C1 segment of cervical spinal cord (tissue), 14 donors: ENCODE measurements at regions not wholly inside any gene's neighbourhood (a gene's known extent, or its start where the extent isn't known, plus 50 kb on each side); places are given as distances from the start of the nearest gene placed in this dataset.
"Not testable (repeated sequence)": the region's sequence is repeated elsewhere in the genome, so short reads cannot be mapped to it uniquely, and the experiment has no call there.

Experiments used
- DNase-seq, 14 donors: peaks; one replicate each; lab custom pipeline; 2025; lab: John Stamatoyannopoulos, UW

DNA sequence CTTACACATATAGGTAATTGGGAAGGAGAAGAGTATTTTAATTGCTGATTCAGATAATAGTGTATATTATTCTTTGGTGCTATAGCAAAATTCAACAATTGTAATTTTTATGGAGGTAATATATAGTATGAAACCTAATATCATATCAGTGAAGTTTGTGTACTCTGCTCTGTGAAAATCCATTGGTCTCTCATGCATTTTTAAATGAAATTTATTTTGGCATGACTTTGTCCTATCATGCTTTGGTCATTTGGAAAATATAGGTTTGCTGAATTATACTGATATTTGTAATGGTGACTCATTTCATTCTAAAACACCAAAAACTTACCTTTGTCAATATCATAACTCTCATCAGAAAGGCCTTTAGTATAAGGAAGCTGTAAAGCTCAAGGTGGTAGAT lies 962.0 kb upstream of the NOVA1 start:
- no peak for DNase-seq

DNA sequence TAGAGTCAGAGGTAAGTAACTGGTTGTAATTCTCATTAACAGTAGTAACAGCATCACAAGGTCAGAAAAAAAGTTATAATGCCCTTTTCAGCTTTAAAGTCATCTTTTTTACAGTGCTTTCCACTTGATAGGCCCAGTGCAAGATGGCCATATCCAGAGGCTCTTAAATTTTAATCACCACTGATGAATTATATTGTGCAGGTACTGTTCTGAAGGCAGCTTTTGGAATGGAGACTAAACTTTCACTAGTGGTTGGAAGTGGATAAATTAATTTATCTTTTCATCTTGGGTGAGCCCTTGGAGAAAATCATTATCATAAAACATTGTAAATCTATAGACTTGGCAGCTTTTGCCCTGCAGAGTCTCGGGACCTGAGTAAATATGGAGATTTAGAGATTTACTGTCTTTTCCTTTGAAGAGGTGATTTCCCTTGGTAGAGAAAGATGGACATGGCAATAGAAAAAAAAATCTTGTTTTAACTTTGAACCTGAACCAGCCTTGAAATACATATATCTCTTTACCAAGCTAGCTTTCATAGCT lies 969.1 kb upstream of the NOVA1 start:
- no peak for DNase-seq

DNA sequence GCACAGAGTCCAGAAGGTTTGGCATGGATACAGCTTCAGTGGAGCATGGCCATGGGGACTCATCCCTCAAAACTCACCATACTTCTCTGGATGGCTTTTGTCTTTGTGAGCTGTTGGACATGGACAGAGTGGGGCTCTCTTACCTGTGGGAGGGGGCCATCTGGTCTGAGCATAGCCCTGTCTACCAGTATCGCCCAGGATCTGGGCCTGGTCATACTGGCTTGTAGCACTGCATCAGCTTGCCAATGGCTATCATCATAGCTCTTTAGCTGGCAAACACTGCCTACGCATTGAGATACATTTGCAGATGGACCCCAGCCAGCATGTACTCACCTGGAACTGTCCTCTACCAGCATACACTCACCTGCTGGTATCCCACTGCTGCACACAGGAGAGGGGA lies 975.2 kb upstream of the NOVA1 start:
- DNase-seq: no peak

- no peak for DNase-seq
Observed at GRCh38 chr14:27587103-27587502, 989.3 kb upstream of the NOVA1 start.

- DNase-seq: no peak
Observed at GRCh38 chr14:27605282-27605681, 1007.4 kb upstream of the NOVA1 start.

GRCh38 chr14:27608377-27608776 lies 1010.5 kb upstream of the NOVA1 start:
- no peak for DNase-seq

- DNase-seq: no peak
Observed at GRCh38 chr14:27612121-27612520, 1014.3 kb upstream of the NOVA1 start.

- no peak for DNase-seq
Observed at GRCh38 chr14:27613102-27613501, 1015.3 kb upstream of the NOVA1 start.

GRCh38 chr14:27623782-27624181 lies 1025.9 kb upstream of the NOVA1 start:
- DNase-seq: no peak

DNA sequence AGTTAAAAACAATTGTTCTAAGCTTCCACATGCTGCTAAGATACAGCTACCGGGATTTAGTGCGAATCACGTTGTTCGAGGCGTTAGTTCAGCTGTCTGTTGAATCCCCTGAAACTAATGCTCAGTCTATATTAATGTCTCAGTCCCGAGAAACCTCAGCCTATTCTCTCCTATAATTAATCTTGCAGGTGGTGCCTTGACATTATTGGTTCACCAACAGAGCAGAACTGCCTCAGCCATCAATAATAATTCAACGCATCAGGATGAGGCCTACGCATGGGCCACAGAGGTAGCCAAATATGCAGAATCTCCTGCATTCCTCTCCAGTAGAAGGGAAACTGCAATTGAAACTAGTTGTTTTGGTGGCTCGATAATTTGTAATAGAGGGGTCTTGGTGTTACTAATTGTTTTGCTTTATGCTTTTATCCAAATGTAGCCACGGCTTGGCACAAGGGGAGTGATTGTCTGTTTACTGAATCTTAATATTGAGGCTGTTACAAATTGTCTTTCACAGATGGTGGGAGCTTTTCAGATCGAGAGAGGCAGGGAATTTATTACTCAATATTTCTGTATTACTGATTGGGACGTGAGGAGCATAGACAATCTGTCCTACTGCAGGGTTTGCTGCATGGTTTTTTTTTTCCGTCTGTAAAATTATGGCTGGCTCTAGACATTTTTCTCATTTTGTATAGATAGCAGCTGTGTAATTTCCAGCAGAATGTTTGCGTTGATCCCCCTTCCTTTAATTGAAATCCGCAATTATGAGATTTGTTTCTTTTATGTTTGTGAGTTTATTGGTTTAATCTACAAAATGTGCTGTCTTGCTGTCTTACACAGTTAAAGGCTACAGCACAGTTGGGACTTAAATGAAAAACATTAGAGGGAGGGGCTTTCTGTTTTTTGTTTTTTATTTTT lies 1036.5 kb upstream of the NOVA1 start:
- no peak for DNase-seq

DNA sequence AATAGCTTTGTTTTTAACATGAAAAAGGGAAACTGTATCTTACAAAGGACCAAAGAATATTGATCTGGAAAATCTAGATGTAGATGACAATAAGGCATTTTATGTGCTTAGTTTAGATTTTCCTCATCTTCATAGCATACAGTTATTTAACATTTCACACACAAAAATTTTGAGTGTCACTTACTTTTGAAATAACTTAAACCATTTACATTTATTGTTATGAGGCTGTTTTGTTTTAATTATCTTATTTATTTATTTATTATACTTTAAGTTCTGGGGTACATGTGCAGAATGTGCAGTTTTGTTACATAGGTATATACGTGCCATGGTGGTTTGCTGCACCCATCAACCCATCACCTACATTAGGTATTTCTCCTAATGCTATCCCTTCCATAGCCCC lies 1042.9 kb upstream of the NOVA1 start:
- DNase-seq: not testable (repeated sequence)

DNA sequence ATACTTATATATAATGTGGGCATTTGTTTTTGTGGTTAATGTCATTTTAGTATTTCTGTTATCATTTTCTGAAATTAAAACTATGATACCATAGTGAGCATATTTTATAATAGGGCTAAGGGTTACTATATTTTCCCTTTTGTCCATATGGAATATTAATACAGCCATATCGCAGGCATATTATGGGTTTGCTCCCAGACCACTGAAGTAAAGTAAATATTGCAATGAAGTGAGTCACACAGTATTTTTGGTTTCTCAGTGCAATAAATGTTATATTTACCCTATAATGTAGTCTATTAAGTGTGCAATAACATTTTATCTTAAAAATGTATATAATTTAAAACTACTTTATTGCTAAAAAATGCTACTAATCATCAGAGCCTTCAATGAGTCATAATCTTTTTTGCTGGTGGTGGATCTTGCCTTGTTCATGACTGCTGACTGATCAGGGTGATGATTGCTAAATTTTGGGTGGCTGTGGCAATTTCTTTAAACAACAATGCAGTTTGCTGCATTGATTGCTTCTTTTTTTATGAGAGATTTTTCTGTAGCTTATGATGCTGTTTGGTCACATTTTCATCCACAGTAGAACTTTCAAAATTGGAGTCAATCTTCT lies 1044.5 kb upstream of the NOVA1 start:
- DNase-seq: no peak

DNA sequence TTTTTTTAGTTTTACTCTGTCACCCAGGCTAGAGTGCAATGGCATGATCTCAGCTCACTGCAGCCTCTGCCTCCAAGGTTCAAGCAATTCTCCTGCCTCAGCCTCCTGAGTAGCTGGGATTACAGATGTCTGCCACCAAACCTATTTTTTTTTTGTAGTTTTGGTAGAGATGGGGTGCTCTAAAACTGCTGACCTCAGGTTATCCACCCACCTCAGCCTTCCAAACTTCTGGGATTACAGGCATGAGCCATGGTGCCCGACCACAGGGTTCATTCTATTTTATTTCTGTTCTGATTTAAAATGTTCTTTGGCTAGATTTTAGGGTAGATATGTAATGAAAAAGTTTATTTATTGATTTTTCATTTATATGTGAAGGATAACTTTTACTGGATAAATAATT lies 1062.8 kb upstream of the NOVA1 start:
- no peak for DNase-seq

DNA sequence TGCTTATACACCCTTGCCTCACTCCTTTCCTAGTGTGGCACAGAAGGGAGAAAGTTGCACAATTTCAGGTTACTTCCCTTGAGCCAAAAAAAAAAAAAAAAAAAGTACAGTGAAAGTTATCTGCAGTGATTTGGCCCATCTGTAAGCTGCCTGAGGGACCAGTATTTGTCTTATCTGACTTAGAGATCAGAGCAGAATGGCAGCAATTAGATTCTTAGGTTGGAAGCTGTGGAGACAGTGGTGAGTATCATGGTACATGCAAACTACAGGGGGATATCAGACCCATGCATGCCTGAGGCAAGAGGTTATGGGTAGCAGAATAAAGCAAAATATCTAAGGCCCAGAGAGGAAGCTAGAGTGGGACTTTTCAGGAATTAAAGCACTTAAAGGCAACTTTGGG lies 1070.7 kb upstream of the NOVA1 start:
- no peak for DNase-seq

DNA sequence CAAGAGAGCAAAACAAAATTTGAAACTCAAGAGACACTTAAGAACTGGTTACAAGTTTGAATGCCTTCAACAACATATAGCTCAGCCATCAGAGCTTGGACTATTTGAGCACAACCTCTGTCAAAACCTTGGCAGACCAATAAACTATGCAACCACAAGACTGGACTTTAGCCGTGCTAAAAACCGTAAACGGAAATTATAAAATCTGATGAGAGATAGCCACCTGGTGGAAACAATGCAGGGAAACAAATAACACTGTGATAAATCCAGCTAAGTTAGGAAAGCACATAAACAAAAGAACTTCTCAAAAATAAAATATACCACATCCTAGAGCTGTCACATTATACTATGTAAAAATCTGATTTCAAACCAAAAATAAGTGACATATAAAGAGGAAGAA lies 1074.2 kb upstream of the NOVA1 start:
- DNase-seq: no peak

DNA sequence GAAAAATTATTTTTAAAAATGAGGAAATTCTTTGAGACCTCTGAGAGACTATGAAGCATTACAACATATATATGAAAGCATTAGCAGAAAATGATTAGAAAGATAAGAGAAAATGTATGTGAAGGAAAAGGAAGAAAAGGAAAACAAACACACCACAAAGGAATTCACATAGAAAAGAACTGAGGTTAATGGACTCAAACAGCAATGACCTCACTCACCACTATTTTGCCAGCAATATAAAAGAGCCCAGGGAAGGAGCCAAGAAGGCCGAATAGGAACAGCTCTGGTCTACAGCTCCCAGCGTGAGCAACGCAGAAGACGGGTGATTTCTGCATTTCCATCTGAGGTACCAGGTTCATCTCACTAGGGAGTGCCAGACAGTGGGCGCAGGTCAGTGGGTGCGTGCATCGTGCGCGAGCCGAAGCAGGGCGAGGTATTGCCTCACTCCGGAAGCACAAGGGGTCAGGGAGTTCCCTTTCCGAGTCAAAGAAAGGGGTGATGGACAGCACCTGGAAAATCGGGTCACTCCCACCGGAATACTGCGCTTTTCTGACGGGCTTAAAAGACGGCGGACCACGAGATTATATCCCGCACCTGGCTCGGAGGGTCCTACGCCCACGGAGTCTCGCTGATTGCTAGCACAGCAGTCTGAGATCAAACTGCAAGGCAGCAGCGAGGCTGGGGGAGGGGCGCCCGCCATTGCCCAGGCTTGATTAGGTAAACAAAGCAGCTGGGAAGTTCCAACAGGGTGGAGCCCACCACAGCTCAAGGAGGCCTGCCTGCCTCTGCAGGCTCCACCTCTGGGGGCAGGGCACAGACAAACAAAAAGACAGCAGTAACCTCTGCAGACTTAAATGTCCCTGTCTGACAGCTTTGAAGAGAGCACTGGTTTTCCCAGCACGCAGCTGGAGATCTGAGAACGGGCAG lies 1075.2 kb upstream of the NOVA1 start:
- not testable (repeated sequence) for DNase-seq

- DNase-seq: no peak
Observed at GRCh38 chr14:27686137-27686536, 1080.5 kb upstream of the FOXG1 start.

GRCh38 chr14:27688841-27689444 lies 1077.6 kb upstream of the FOXG1 start:
- DNase-seq: peak in 2 of 14 donors; percentile 0

GRCh38 chr14:27712364-27712763 lies 1054.2 kb upstream of the FOXG1 start:
- no peak for DNase-seq

GRCh38 chr14:27715561-27715960 lies 1051.0 kb upstream of the FOXG1 start:
- DNase-seq: no peak

DNA sequence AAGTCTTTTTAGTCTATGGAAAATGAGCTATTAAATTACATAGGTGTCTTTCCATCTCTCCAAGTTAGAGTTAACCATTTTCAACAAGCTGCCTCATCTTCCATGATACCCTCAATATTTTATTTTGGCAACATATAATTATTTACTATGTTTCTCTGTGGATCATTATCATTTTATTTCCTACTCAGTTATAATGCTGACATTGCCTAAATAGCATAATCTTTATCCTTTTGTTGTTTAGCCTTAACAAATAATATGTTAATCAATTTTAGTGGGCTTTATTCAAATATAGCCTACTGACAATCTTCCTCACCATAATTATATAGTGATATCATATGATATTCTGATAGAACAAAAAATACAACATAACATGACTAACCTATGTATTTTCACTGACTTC lies 1044.8 kb upstream of the FOXG1 start:
- DNase-seq: no peak
